H1 (cell line): ENCODE measurements at regions not wholly inside any gene's neighbourhood (a gene's known extent, or its start where the extent isn't known, plus 50 kb on each side); places are given as distances from the start of the nearest gene placed in this dataset.

Source experiments
- CTCF ChIA-PET: fragments of 300-600 bp; sonication (Branson Sonifier 250); formaldehyde crosslinking; loops from one replicate; lab custom pipeline; 2021; ENCODE audit not compliant: partially characterized antibody; lab: Charles Lee
- POLR2A ChIA-PET: fragments of 300-600 bp; sonication (Branson Sonifier 250); formaldehyde crosslinking; loops from one replicate; lab custom pipeline; 2021; ENCODE audit warnings: inconsistent platforms; ENCODE audit not compliant: partially characterized antibody; lab: Charles Lee
- DNase-seq, 2 experiments: peaks; one replicate each; pipeline versions ENCODE4 v3.0.0 to v3.0.0-alpha.2; 2010 to 2022; ENCODE audit warnings: low spot score in 2 of 2, low read depth in 1 of 2, mixed read lengths in 1 of 2
- FAIRE-seq: peaks from 2 replicates; lab custom pipeline; 2011; peaks lifted over from hg19 to GRCh38; lab: Jason Lieb, UNC
- H2AFZ ChIP-seq: 2 replicates; pipeline ENCODE4 v1.8.1; 2012; ENCODE audit warnings: low read length, inconsistent platforms
- H2AK5ac ChIP-seq: 2 replicates; pipeline ENCODE4 v1.6.1; 2013; ENCODE audit warnings: low read depth, low read length
- H2BK120ac ChIP-seq: replicated peaks from 2 replicates; pipeline ENCODE3; 2013; ENCODE audit warnings: low read depth, low read length, inconsistent platforms
- H2BK12ac ChIP-seq: 2 replicates; pipeline ENCODE4 v1.6.1; 2013; ENCODE audit warnings: low read depth, low read length
- H2BK15ac ChIP-seq: 2 replicates; pipeline ENCODE4 v1.6.1; 2013; ENCODE audit warnings: low read length
- H2BK20ac ChIP-seq: 2 replicates; pipeline ENCODE4 v1.6.1; 2013; ENCODE audit warnings: low read length
- H2BK5ac ChIP-seq: 2 replicates; pipeline ENCODE4 v1.6.1; 2013; ENCODE audit warnings: low read depth, low read length
- H3K14ac ChIP-seq: 2 replicates; pipeline ENCODE4 v1.6.1; 2013; ENCODE audit warnings: inconsistent platforms; ENCODE audit not compliant: insufficient read length
- H3K18ac ChIP-seq: 2 replicates; pipeline ENCODE4 v1.6.1; 2013; ENCODE audit warnings: low read length; ENCODE audit errors: extremely low read depth
- H3K23ac ChIP-seq: 2 replicates; pipeline ENCODE4 v1.6.1; 2013; ENCODE audit warnings: inconsistent platforms; ENCODE audit not compliant: insufficient read length
- H3K23me2 ChIP-seq: 2 replicates; pipeline ENCODE4 v1.6.1; 2013; ENCODE audit warnings: low read depth, low read length
- H3K27ac ChIP-seq: 2 replicates; pipeline ENCODE4 v1.6.1; 2011; ENCODE audit warnings: low read depth, low read length, inconsistent platforms
- H3K27me3 ChIP-seq, 4 experiments: replicated peaks in 1 of 4; 1 replicate in 1 of 4; 2 replicates in 3 of 4; pipeline versions ENCODE4 v1.6.1 to v1.8.1; 2011 to 2013; ENCODE audit warnings: low read length in 3 of 4, mild to moderate bottlenecking in 3 of 4, inconsistent platforms in 2 of 4, mixed read lengths in 2 of 4, moderate library complexity in 1 of 4; ENCODE audit not compliant: control insufficient read depth in 3 of 4, insufficient read depth in 3 of 4; ENCODE audit errors: extremely low read depth in 1 of 4
- H3K36me3 ChIP-seq, 4 experiments: 2 replicates each; pipeline versions ENCODE4 v1.6.1 to v1.8.1; 2011 to 2013; ENCODE audit warnings: mild to moderate bottlenecking in 4 of 4, low read length in 3 of 4, moderate library complexity in 2 of 4, control low read depth in 1 of 4, inconsistent platforms in 1 of 4; ENCODE audit not compliant: insufficient read depth in 4 of 4, control insufficient read depth in 2 of 4
- H3K4ac ChIP-seq: replicated peaks from 2 replicates; pipeline ENCODE3; 2013; ENCODE audit warnings: low read length, low read depth, mixed read lengths, inconsistent platforms; ENCODE audit not compliant: insufficient read length
- H3K4me1 ChIP-seq, 4 experiments: replicated peaks in 1 of 4; 1 replicate in 1 of 4; 2 replicates in 3 of 4; pipeline versions ENCODE4 v1.6.1 to v1.8.1; 2011 to 2013; ENCODE audit warnings: low read length in 3 of 4, inconsistent platforms in 2 of 4, mixed read lengths in 1 of 4; ENCODE audit not compliant: insufficient read depth in 4 of 4, control insufficient read depth in 3 of 4
- H3K4me2 ChIP-seq, 2 experiments: 2 replicates each; pipeline versions ENCODE4 v1.6.1 to v1.8.1; 2011 to 2013; ENCODE audit warnings: low read depth in 2 of 2, low read length in 2 of 2, control low read depth in 1 of 2, inconsistent platforms in 1 of 2, mild to moderate bottlenecking in 1 of 2; ENCODE audit not compliant: insufficient read depth in 1 of 2
- H3K4me3 ChIP-seq, 4 experiments: fragments of 200-600, 300-600 bp in 1 of 4; sonication (generic), shearing (Covaris generic), sonication (Bioruptor Twin) in 1 of 4; 2 replicates each; pipeline versions ENCODE4 v1.5.1 to v1.8.1; 2011 to 2016; ENCODE audit warnings: low read length in 4 of 4, low read depth in 3 of 4, control low read depth in 2 of 4, inconsistent platforms in 2 of 4, mild to moderate bottlenecking in 2 of 4, mixed read lengths in 1 of 4, moderate library complexity in 1 of 4; ENCODE audit not compliant: insufficient read depth in 2 of 4; ENCODE audit errors: extremely low read depth in 1 of 4
- H3K56ac ChIP-seq: replicated peaks from 2 replicates; pipeline ENCODE3; 2013; ENCODE audit warnings: low read depth, mild to moderate bottlenecking, mixed read lengths, low read length, inconsistent platforms; ENCODE audit not compliant: insufficient read length
- H3K79me1 ChIP-seq: 2 replicates; pipeline ENCODE4 v1.6.1; 2013; ENCODE audit warnings: low read depth, low read length, control low read depth
- H3K79me2 ChIP-seq, 2 experiments: 2 replicates each; pipeline versions ENCODE4 v1.6.1 to v1.8.1; 2012 to 2013; ENCODE audit warnings: low read length in 2 of 2, mild to moderate bottlenecking in 2 of 2, inconsistent platforms in 1 of 2; ENCODE audit not compliant: insufficient read depth in 2 of 2, control insufficient read depth in 1 of 2
- H3K9ac ChIP-seq, 4 experiments: replicated peaks in 1 of 4; 1 replicate in 1 of 4; 2 replicates in 3 of 4; pipeline versions ENCODE4 v1.6.1 to v1.8.1; 2011 to 2013; ENCODE audit warnings: low read depth in 3 of 4, low read length in 3 of 4, control low read depth in 2 of 4, mild to moderate bottlenecking in 2 of 4, moderate library complexity in 2 of 4, inconsistent platforms in 1 of 4; ENCODE audit errors: extremely low read depth in 1 of 4
- H3K9me3 ChIP-seq, 2 experiments: 2 replicates each; pipeline versions ENCODE4 v1.6.1 to v1.8.1; 2012 to 2013; ENCODE audit warnings: mild to moderate bottlenecking in 2 of 2, moderate library complexity in 2 of 2, control low read depth in 1 of 2, inconsistent platforms in 1 of 2, low read depth in 1 of 2, low read length in 1 of 2, mixed read lengths in 1 of 2; ENCODE audit not compliant: insufficient read depth in 2 of 2
- H4K20me1 ChIP-seq, 2 experiments: replicated peaks in 1 of 2; 2 replicates each; pipeline versions ENCODE3 to v1.8.1; 2011 to 2013; ENCODE audit warnings: inconsistent platforms in 2 of 2, low read length in 2 of 2, mild to moderate bottlenecking in 1 of 2; ENCODE audit not compliant: insufficient read depth in 2 of 2, control insufficient read depth in 1 of 2
- H4K5ac ChIP-seq: 2 replicates; pipeline ENCODE4 v1.6.1; 2013; ENCODE audit warnings: low read length, low read depth, mixed read lengths, inconsistent platforms; ENCODE audit not compliant: insufficient read length
- H4K8ac ChIP-seq: 2 replicates; pipeline ENCODE4 v1.8.0; 2013; ENCODE audit warnings: mild to moderate bottlenecking, moderate library complexity, low read length, inconsistent platforms; ENCODE audit not compliant: insufficient read depth; ENCODE audit errors: extremely low read depth
- H4K91ac ChIP-seq: replicated peaks from 2 replicates; pipeline ENCODE3; 2013; ENCODE audit warnings: low read length, mixed read lengths, inconsistent platforms; ENCODE audit not compliant: insufficient read length
- CBX8 ChIP-seq: fragments of 300-800, 300-1000 bp; sonication (generic); IDR thresholded peaks from 2 replicates; pipeline ENCODE4 v1.7.1; 2016; ENCODE audit warnings: low read depth, low read length, borderline replicate concordance
- CEBPB ChIP-seq: IDR thresholded peaks from 2 replicates; pipeline ENCODE4 v1.6.1; 2012; ENCODE audit warnings: low read depth, low read length
- GTF2F1 ChIP-seq: IDR thresholded peaks from 2 replicates; pipeline ENCODE4 v1.6.1; 2012; ENCODE audit warnings: low read depth, low read length, improper control_type of control experiment, borderline replicate concordance
- NANOG ChIP-seq: IDR thresholded peaks from 2 replicates; pipeline ENCODE4 v1.6.1; 2011; ENCODE audit warnings: low read length, low read depth, mild to moderate bottlenecking, inconsistent platforms; ENCODE audit not compliant: insufficient read depth, poor library complexity, severe bottlenecking
- SP1 ChIP-seq: IDR thresholded peaks from 2 replicates; pipeline ENCODE4 v1.6.1; 2011; ENCODE audit warnings: low read depth, low read length

DNA sequence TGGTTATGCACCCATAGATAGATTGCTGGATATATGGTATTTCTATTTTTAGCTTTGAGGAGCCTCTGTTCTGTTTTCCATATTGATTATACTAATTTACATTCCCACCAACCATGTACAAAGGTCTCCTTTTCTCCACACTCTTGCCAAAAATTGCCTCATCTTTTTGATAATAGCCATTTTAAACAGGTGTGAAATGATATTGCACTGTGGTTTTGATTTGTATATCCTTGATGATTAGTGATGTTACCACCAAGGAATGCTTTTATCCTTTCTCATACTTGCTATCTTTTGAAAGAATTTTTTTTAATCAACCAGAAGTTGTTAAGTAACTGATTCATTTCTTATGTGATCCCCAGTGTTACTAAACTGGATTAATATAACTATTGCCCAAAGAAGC is 60.0 kb downstream of the BBS10 start:
- H3K27me3 ChIP-seq: no peaks in the 10 kb centered on the region
- H3K27ac ChIP-seq: no peak overlapping the region
- no peak overlapping the region for H3K4me3 ChIP-seq
- H2BK5ac ChIP-seq: no peak overlapping the region
- peaks cover 3% of the 10 kb centered on the region in 2 experiments; a peak in 1 of 4 replicates for H3K9me3 ChIP-seq
- ChIA-PET POLR2A (no interaction called here), CTCF (no interaction called here)
- DNase-seq: no peak
- H2BK120ac ChIP-seq: no peak overlapping the region
- no peak overlapping the region for H2BK15ac ChIP-seq
- H4K91ac ChIP-seq: no peak overlapping the region
- H3K18ac ChIP-seq: no peak overlapping the region
- H3K4me2 ChIP-seq: no peak overlapping the region
- no peaks in the 10 kb centered on the region for H4K20me1 ChIP-seq
- no peak overlapping the region for H4K8ac ChIP-seq
- no peaks in the 10 kb centered on the region for H3K23me2 ChIP-seq
- no peak overlapping the region for H2BK12ac ChIP-seq
- no peak overlapping the region for H3K56ac ChIP-seq
- no peak for FAIRE-seq
- no peaks in the 10 kb centered on the region for H3K79me2 ChIP-seq
- no peak overlapping the region for H3K4ac ChIP-seq
- H3K36me3 ChIP-seq: no peaks in the 10 kb centered on the region; a peak in 1 of 8 replicates
- H3K4me1 ChIP-seq: 0 out of 7 replicates have a peak, but pooled peaks cover 0 to 2% (median 0%) of the 10 kb centered on the region in 4 experiments
- H2AK5ac ChIP-seq: no peak overlapping the region
- no peak overlapping the region for H3K14ac ChIP-seq
- no peak for TF ChIP-seq GTF2F1
- no peak for TF ChIP-seq SP1
- TF ChIP-seq CBX8: no peak
- no peak for TF ChIP-seq CEBPB
- no peak for TF ChIP-seq NANOG
- no peak overlapping the region for H2BK20ac ChIP-seq
- no peak overlapping the region for H2AFZ ChIP-seq
- H4K5ac ChIP-seq: no peak overlapping the region
- H3K79me1 ChIP-seq: no peaks in the 10 kb centered on the region
- H3K9ac ChIP-seq: no peak overlapping the region
- H3K23ac ChIP-seq: no peak overlapping the region
